ENCODE measurements at regions not wholly inside any gene's neighbourhood (a gene's known extent, or its start where the extent isn't known, plus 50 kb on each side); places are given as distances from the start of the nearest gene placed in this dataset.

- H3K27ac ChIP-seq (ENCODE audit: low read depth, low read length) = no peak overlapping the region
- no peaks in the 10 kb centered on the region for H3K9me3 ChIP-seq (ENCODE audit: control insufficient read depth in 2 of 3, low read length in 3 of 3)
- Mint-ChIP-seq H3K4me3 (no peak overlapping the region), H3K27ac (no peak overlapping the region), H3K27me3 (peaks cover 0 to 7% (median 0%) of the 10 kb centered on the region in 5 donors), H3K9me3 (peaks cover 0 to 3% (median 0%) of the 10 kb centered on the region in 11 donors), H3K36me3 (no peaks in the 10 kb centered on the region), H3K4me1 (no peaks in the 10 kb centered on the region)
- no peaks in the 10 kb centered on the region for H3K4me1 ChIP-seq (ENCODE audit: control insufficient read depth in 2 of 2, insufficient read depth in 2 of 2, low read length in 2 of 2)
- POLR2A ChIA-PET = no interaction called here
- intact Hi-C loops (cut with micrococcal nuclease) = no loop called here
- ATAC-seq (no peak), DNase-seq (no peak)
- no peaks in the 10 kb centered on the region for H3K36me3 ChIP-seq (ENCODE audit: control insufficient read depth in 2 of 3, insufficient read depth in 3 of 3, low read length in 3 of 3)
- H3K27me3 ChIP-seq (ENCODE audit: control insufficient read depth in 2 of 2, insufficient read depth in 2 of 2, low read length in 2 of 2) = no peaks in the 10 kb centered on the region
- no peak overlapping the region for H3K4me3 ChIP-seq (ENCODE audit: low read length)
- CTCF ChIA-PET = no interaction called here
These were observed 496.7 kb downstream of the EFNB2 start for GRCh38 chr13:106038752-106039151.

GRCh38 chr13:106036870-106037269 is 498.6 kb downstream of the EFNB2 start:
- no peak overlapping the region for H3K4me3 Mint-ChIP-seq
- intact Hi-C loops (cut with micrococcal nuclease) = no loop called here
- DNase-seq (no peak), ATAC-seq (no peak)
- ChIA-PET POLR2A (no interaction called here), CTCF (no interaction called here)
- peaks cover 0 to 7% (median 0%) of the 10 kb centered on the region in 5 donors for H3K27me3 Mint-ChIP-seq
- H3K27ac ChIP-seq (ENCODE audit: low read depth, low read length) = no peak overlapping the region
- no peak overlapping the region for H3K4me3 ChIP-seq (ENCODE audit: low read length)
- no peaks in the 10 kb centered on the region for H3K27me3 ChIP-seq (ENCODE audit: control insufficient read depth in 2 of 2, insufficient read depth in 2 of 2, low read length in 2 of 2)
- H3K4me1 ChIP-seq (ENCODE audit: control insufficient read depth in 2 of 2, insufficient read depth in 2 of 2, low read length in 2 of 2) = no peaks in the 10 kb centered on the region
- H3K9me3 ChIP-seq (ENCODE audit: control insufficient read depth in 2 of 3, low read length in 3 of 3) = no peaks in the 10 kb centered on the region
- H3K36me3 ChIP-seq (ENCODE audit: control insufficient read depth in 2 of 3, insufficient read depth in 3 of 3, low read length in 3 of 3) = no peaks in the 10 kb centered on the region
- no peak overlapping the region for H3K27ac Mint-ChIP-seq
- H3K4me1 Mint-ChIP-seq = no peaks in the 10 kb centered on the region
- peaks cover 0 to 3% (median 0%) of the 10 kb centered on the region in 11 donors for H3K9me3 Mint-ChIP-seq
- H3K36me3 Mint-ChIP-seq = no peaks in the 10 kb centered on the region

GRCh38 chr13:106034201-106034600 is 501.3 kb downstream of the EFNB2 start:
- Histone ChIP-seq H3K36me3 (ENCODE audit: control insufficient read depth in 2 of 3, insufficient read depth in 3 of 3, low read length in 3 of 3) (no peaks in the 10 kb centered on the region), H3K27me3 (ENCODE audit: control insufficient read depth in 2 of 2, insufficient read depth in 2 of 2, low read length in 2 of 2) (no peaks in the 10 kb centered on the region), H3K4me1 (ENCODE audit: control insufficient read depth in 2 of 2, insufficient read depth in 2 of 2, low read length in 2 of 2) (no peaks in the 10 kb centered on the region), H3K9me3 (ENCODE audit: control insufficient read depth in 2 of 3, low read length in 3 of 3) (no peaks in the 10 kb centered on the region), H3K27ac (ENCODE audit: low read depth, low read length) (no peak overlapping the region), H3K4me3 (ENCODE audit: low read length) (no peak overlapping the region)
- ATAC-seq (no peak), DNase-seq (no peak)
- Mint-ChIP-seq H3K9me3 (peaks cover 0 to 3% (median 0%) of the 10 kb centered on the region in 11 donors), H3K27ac (no peak overlapping the region), H3K27me3 (peaks cover 0 to 4% (median 0%) of the 10 kb centered on the region in 5 donors), H3K4me3 (no peak overlapping the region), H3K4me1 (no peaks in the 10 kb centered on the region), H3K36me3 (no peaks in the 10 kb centered on the region)
- POLR2A ChIA-PET = no interaction called here
- intact Hi-C loops (cut with micrococcal nuclease) = no loop called here
- CTCF ChIA-PET = no interaction called here

GRCh38 chr13:106033659-106034058 is 501.8 kb downstream of the EFNB2 start:
- ATAC-seq (no peak), DNase-seq (no peak)
- intact Hi-C loops (cut with micrococcal nuclease) = no loop called here
- Mint-ChIP-seq H3K4me1 (no peaks in the 10 kb centered on the region), H3K27ac (no peak overlapping the region), H3K27me3 (peaks cover 0 to 4% (median 0%) of the 10 kb centered on the region in 5 donors), H3K36me3 (no peaks in the 10 kb centered on the region), H3K9me3 (peaks cover 0 to 3% (median 0%) of the 10 kb centered on the region in 11 donors), H3K4me3 (no peak overlapping the region)
- no peak overlapping the region for H3K27ac ChIP-seq (ENCODE audit: low read depth, low read length)
- ChIA-PET POLR2A (no interaction called here), CTCF (no interaction called here)
- no peaks in the 10 kb centered on the region for H3K4me1 ChIP-seq (ENCODE audit: control insufficient read depth in 2 of 2, insufficient read depth in 2 of 2, low read length in 2 of 2)
- no peaks in the 10 kb centered on the region for H3K36me3 ChIP-seq (ENCODE audit: control insufficient read depth in 2 of 3, insufficient read depth in 3 of 3, low read length in 3 of 3)
- no peak overlapping the region for H3K4me3 ChIP-seq (ENCODE audit: low read length)
- no peaks in the 10 kb centered on the region for H3K9me3 ChIP-seq (ENCODE audit: control insufficient read depth in 2 of 3, low read length in 3 of 3)
- no peaks in the 10 kb centered on the region for H3K27me3 ChIP-seq (ENCODE audit: control insufficient read depth in 2 of 2, insufficient read depth in 2 of 2, low read length in 2 of 2)

GRCh38 chr13:106032441-106032840 is 503.0 kb downstream of the EFNB2 start:
- CTCF ChIA-PET = no interaction called here
- POLR2A ChIA-PET = no interaction called here
- intact Hi-C loops (cut with micrococcal nuclease) = no loop called here

GRCh38 chr13:106029676-106030290 is 505.7 kb downstream of the EFNB2 start:
- DNase-seq (no peak), ATAC-seq (no peak)
- peaks cover 0 to 8% (median 0%) of the 10 kb centered on the region in 11 donors for H3K9me3 Mint-ChIP-seq
- Histone ChIP-seq H3K27me3 (ENCODE audit: control insufficient read depth in 2 of 2, insufficient read depth in 2 of 2, low read length in 2 of 2) (no peaks in the 10 kb centered on the region), H3K27ac (ENCODE audit: low read depth, low read length) (no peak overlapping the region), H3K9me3 (ENCODE audit: control insufficient read depth in 2 of 3, low read length in 3 of 3) (no peaks in the 10 kb centered on the region), H3K4me3 (ENCODE audit: low read length) (no peak overlapping the region), H3K4me1 (ENCODE audit: control insufficient read depth in 2 of 2, insufficient read depth in 2 of 2, low read length in 2 of 2) (no peaks in the 10 kb centered on the region), H3K36me3 (ENCODE audit: control insufficient read depth in 2 of 3, insufficient read depth in 3 of 3, low read length in 3 of 3) (no peaks in the 10 kb centered on the region)
- no peak overlapping the region for H3K4me3 Mint-ChIP-seq
- ChIA-PET CTCF (no interaction called here), POLR2A (no interaction called here)
- intact Hi-C loops (cut with micrococcal nuclease) = no loop called here
- H3K4me1 Mint-ChIP-seq = no peaks in the 10 kb centered on the region
- H3K36me3 Mint-ChIP-seq = no peaks in the 10 kb centered on the region
- H3K27me3 Mint-ChIP-seq = peaks cover 0 to 4% (median 0%) of the 10 kb centered on the region in 5 donors
- no peak overlapping the region for H3K27ac Mint-ChIP-seq

More at GRCh38 chr13:106032441-106032840, 503.0 kb downstream of the EFNB2 start:
- Histone ChIP-seq H3K36me3 (ENCODE audit: control insufficient read depth in 2 of 3, insufficient read depth in 3 of 3, low read length in 3 of 3) (no peaks in the 10 kb centered on the region), H3K4me3 (ENCODE audit: low read length) (no peak overlapping the region), H3K9me3 (ENCODE audit: control insufficient read depth in 2 of 3, low read length in 3 of 3) (no peaks in the 10 kb centered on the region), H3K4me1 (ENCODE audit: control insufficient read depth in 2 of 2, insufficient read depth in 2 of 2, low read length in 2 of 2) (no peaks in the 10 kb centered on the region), H3K27ac (ENCODE audit: low read depth, low read length) (no peak overlapping the region), H3K27me3 (ENCODE audit: control insufficient read depth in 2 of 2, insufficient read depth in 2 of 2, low read length in 2 of 2) (no peaks in the 10 kb centered on the region)
- Mint-ChIP-seq H3K4me3 (no peak overlapping the region), H3K9me3 (peaks cover 0 to 8% (median 0%) of the 10 kb centered on the region in 11 donors), H3K27me3 (peaks cover 0 to 4% (median 0%) of the 10 kb centered on the region in 5 donors), H3K4me1 (no peaks in the 10 kb centered on the region), H3K36me3 (no peaks in the 10 kb centered on the region), H3K27ac (no peak overlapping the region)
- no peak for DNase-seq
- no peak for ATAC-seq

GRCh38 chr13:106028911-106029310 is 506.6 kb downstream of the EFNB2 start:
- ChIA-PET POLR2A (no interaction called here), CTCF (no interaction called here)
- no peak overlapping the region for H3K4me3 ChIP-seq (ENCODE audit: low read length)
- H3K27me3 ChIP-seq (ENCODE audit: control insufficient read depth in 2 of 2, insufficient read depth in 2 of 2, low read length in 2 of 2) = no peaks in the 10 kb centered on the region
- Mint-ChIP-seq H3K27me3 (peaks cover 0 to 4% (median 0%) of the 10 kb centered on the region in 5 donors), H3K36me3 (no peaks in the 10 kb centered on the region), H3K9me3 (peaks cover 0 to 8% (median 0%) of the 10 kb centered on the region in 11 donors), H3K4me1 (no peaks in the 10 kb centered on the region), H3K4me3 (no peak overlapping the region), H3K27ac (no peak overlapping the region)
- no peak overlapping the region for H3K27ac ChIP-seq (ENCODE audit: low read depth, low read length)
- H3K36me3 ChIP-seq (ENCODE audit: control insufficient read depth in 2 of 3, insufficient read depth in 3 of 3, low read length in 3 of 3) = no peaks in the 10 kb centered on the region
- no peaks in the 10 kb centered on the region for H3K9me3 ChIP-seq (ENCODE audit: control insufficient read depth in 2 of 3, low read length in 3 of 3)
- DNase-seq = no peak
- ATAC-seq = no peak
- intact Hi-C loops (cut with micrococcal nuclease) = no loop called here
- no peaks in the 10 kb centered on the region for H3K4me1 ChIP-seq (ENCODE audit: control insufficient read depth in 2 of 2, insufficient read depth in 2 of 2, low read length in 2 of 2)
